ENCODE measurements at regions not wholly inside any gene's neighbourhood (a gene's known extent, or its start where the extent isn't known, plus 50 kb on each side); places are given as distances from the start of the nearest gene placed in this dataset.

GRCh38 chr1:102466487-102466886, 469.8 kb upstream of the OLFM3 start:
- TF ChIP-seq CTCF (conservative IDR thresholded peaks at IDR 0.05; ENCODE audit: low read depth, low read length) (no peak), RAD21 (IDR thresholded peaks at IDR 0.05; ENCODE audit: low read length) (no peak), FOS (IDR thresholded peaks at IDR 0.05; ENCODE audit: low read depth, low read length) (no peak), POLR2A (IDR thresholded peaks at IDR 0.05; ENCODE audit: low read depth, low read length) (no peak), BHLHE40 (IDR thresholded peaks at IDR 0.05; ENCODE audit: low read depth, low read length) (no peak)
- TF ChIP-seq, protein P1, sequence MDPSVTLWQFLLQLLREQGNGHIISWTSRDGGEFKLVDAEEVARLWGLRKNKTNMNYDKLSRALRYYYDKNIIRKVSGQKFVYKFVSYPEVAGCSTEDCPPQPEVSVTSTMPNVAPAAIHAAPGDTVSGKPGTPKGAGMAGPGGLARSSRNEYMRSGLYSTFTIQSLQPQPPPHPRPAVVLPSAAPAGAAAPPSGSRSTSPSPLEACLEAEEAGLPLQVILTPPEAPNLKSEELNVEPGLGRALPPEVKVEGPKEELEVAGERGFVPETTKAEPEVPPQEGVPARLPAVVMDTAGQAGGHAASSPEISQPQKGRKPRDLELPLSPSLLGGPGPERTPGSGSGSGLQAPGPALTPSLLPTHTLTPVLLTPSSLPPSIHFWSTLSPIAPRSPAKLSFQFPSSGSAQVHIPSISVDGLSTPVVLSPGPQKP (IDR thresholded peaks at IDR 0.05; ENCODE audit: borderline replicate concordance, low read depth, low read length), result no peak
